ENCODE measurements at regions not wholly inside any gene's neighbourhood (a gene's known extent, or its start where the extent isn't known, plus 50 kb on each side); places are given as distances from the start of the nearest gene placed in this dataset.
"Not testable (repeated sequence)": the region's sequence is repeated elsewhere in the genome, so short reads cannot be mapped to it uniquely, and the experiment has no call there.

- peak; percentile 48 for DNase-seq (ENCODE audit: low spot score)
Observed at GRCh38 chr4:111268769-111269414, 646.0 kb upstream of the PITX2 start.

DNA sequence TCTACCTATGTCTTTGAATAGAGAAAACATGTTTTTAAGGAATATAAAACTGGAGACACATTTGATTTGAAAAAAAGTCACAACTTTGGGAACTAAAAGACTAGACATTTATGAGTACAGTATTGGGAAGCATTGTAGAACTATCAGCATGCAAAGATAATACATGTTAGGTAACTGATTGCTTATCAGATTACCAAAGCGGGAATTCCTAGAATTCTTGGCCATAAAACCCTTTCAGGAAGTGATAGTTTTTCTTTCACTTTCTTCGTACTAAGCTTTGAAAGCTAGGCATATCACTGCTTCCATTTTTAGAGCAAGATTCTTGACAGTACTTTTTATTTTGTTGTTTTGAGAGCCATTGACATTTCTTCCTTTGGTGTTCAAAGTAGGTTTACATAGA is 646.6 kb upstream of the PITX2 start:
- no peak for DNase-seq (ENCODE audit: low spot score)

DNA sequence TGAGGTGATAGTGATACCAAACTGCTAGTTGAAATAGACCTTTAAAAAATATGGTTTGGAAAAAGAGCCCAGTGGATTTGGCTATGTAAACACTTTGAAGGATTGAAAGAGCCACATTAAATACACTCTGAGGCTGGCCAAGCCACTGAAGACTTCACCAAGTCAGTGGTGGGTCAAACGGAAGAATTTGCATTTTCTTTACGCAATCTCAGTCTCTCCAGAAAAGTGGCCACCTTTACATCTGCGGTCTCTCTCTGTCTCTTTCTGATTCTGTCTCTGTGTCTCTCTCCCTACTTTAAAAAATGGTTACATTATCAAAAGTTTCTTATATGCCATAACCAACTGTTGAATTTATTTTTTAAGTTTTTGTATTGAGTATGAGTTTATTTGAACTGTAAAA is 651.2 kb upstream of the PITX2 start:
- DNase-seq (ENCODE audit: low spot score), result no peak

DNA sequence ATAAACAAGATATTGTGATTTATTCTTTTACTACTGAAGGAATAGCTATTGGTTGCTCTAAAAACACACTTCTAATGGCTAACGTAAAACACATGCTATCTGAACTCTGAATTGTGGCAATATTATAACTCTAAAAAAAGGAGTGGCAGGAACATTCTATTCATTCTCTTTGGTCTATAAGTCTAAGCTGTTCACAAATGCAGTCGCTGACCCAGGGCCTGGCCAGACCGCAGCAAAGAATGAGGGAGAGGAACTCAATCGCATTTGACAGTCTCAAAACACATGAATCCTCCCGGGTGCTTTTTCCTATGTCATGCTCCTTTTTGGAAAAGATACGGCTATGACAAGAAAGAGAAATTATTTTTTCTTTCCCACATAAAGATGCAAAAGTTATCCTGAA is 651.6 kb upstream of the PITX2 start:
- peak; percentile 28 for DNase-seq (ENCODE audit: low spot score)

- DNase-seq (ENCODE audit: low spot score), result no peak
Observed at GRCh38 chr4:111281219-111281618, 658.3 kb upstream of the PITX2 start.

GRCh38 chr4:111282035-111282434 is 659.2 kb upstream of the PITX2 start:
- DNase-seq (ENCODE audit: low spot score), result no peak

GRCh38 chr4:111283066-111283677 is 660.3 kb upstream of the PITX2 start:
- peak; percentile 60 for DNase-seq (ENCODE audit: low spot score)

DNA sequence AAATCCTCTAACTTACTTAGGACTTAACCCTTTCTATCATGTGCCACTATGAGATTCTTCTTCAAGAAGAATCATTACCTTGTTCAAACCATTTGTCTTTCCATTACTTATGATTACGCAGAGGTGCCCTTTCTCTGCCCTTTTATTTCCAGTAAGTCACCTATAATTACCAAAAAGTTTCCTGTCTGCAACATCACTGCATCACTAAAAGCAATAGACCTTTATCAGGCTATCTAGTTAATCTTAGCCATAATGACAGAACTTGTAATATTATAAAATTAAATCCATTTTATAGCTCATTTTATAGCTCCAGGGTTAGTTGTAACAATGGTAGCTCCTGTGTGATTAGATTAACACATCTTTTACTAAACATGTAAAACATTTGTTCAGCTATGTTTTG is 673.6 kb upstream of the PITX2 start:
- no peak for DNase-seq (ENCODE audit: low spot score)

- no peak for DNase-seq (ENCODE audit: low spot score)
Observed at GRCh38 chr4:111303806-111304205, 680.9 kb upstream of the PITX2 start.

DNA sequence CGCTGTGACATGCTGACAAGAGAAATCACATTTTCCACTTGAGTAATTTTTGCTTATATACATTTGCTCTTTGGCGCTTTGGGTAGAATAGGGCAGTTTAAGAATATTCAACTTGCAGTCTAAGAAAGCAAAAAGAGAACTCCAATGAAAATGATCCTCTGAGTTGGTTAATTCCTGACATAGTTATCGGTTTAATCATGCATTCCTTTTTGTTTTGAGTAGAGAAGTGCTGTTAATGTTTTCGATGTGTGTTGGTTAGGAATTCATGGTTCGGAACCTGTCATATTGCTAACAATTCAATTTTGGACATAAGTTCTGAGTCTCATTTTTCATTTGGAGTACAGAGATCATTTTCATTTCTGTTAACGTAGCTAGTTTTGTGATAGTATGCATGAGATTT is 700.6 kb upstream of the PITX2 start:
- DNase-seq (ENCODE audit: low spot score), result peak; percentile 70

DNA sequence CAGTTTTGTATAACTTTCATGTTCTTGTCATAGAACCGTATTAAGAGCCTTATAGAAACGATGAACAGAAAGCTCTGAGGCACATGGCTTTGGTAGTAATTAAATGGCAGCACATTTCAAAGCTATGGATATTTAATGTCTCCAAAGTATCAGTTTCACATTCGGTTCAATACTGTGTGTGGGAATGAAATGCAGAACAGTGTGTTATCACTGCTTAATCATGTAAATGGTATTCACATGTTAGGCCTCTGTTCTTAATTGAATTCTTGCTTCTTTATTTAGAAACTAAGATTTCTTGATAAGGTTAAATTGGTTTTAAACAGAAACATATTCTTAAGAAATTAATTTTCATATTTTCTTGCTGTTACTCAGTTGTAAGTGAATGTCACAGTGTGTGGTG is 701.0 kb upstream of the PITX2 start:
- peak; percentile 35 for DNase-seq (ENCODE audit: low spot score)

GRCh38 chr4:111326450-111326849 is 703.6 kb upstream of the PITX2 start:
- DNase-seq (ENCODE audit: low spot score), result no peak

DNA sequence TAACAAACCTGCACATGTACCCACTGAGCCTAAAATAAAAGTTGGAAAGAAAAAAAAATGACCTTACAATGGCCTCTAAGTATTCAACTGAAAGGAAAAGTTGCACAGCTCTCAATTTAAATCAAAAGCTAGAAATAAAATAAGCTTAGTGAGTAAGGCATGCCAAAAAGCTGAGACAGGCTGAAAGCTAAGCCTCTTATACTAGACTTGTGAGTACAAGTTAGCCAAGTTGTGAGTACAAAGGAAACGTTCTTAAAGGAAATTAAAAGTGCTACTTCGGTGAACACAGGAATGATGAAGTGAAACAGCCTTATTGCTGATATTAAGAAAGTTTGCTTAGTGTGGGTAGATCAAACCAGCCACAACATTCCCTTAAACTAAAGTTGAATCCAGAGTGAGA is 707.9 kb upstream of the PITX2 start:
- DNase-seq (ENCODE audit: low spot score), result peak; percentile 6

GRCh38 chr4:111334361-111334760 is 711.5 kb upstream of the PITX2 start:
- peak; percentile 6 for DNase-seq (ENCODE audit: low spot score)

GRCh38 chr4:111337186-111337876 is 714.5 kb upstream of the PITX2 start:
- not testable (repeated sequence) for DNase-seq (ENCODE audit: low spot score)

DNA sequence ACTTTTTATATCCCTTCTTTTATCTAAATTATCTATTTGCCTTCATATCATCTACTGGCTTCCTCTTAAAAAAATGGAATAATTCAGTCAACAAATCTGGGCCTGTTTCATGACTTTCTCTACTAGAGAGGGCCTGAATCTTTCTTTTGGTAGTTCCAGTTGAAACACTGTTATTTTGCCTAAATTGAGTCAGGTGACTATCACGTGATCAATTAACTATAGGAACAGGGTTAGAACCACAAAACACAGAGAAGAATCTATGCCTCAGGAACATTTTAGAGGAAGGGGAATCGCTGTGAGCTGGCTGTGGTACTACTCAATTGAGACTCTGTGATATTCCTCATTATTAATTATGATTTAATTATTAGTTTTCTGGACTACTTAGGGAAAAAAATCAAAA is 736.7 kb upstream of the PITX2 start:
- DNase-seq (ENCODE audit: low spot score), result no peak

GRCh38 chr4:111360906-111361305 is 738.0 kb upstream of the PITX2 start:
- no peak for DNase-seq (ENCODE audit: low spot score)

GRCh38 chr4:111362941-111363361 is 740.1 kb upstream of the PITX2 start:
- DNase-seq (ENCODE audit: low spot score), result peak; percentile 60

DNA sequence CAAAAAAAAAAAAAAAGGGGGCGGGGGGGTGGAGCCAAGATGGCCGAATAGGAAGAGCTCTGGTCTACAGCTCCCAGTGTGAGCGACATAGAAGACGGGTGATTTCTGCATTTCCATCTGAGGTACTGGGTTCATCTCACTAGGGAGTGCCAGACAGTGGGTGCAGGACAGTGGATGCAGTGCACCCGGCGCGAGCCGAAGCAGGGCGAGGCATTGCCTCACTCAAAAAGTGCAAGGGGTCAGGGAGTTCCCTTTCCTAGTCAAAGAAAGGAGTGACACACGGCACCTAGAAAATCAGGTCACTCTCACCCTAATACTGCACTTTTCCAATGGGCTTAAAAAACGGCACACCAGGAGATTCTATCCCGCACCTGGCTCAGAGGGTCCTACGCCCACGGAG is 755.0 kb upstream of the PITX2 start:
- DNase-seq (ENCODE audit: low spot score), result not testable (repeated sequence)

DNA sequence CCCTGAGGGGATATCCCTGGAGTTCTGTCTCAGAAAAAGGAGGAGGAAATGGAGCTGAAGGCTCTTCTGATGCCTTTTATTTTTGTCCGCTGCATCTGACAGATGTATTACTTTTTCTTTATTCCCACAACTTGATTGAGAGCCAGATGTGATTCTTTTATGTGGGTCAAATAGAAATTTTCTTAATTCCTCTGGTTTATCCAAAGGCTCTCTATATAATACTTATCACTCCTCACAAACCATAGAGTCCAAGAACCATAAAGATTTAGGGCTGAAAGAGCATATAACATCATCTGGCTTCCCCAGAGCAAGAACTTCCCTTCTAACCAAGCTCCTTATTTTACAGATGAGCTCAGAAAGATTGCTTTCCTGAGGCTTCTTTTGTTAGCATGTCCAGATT is 756.7 kb upstream of the FAM241A start:
- no peak for DNase-seq (ENCODE audit: low spot score)

GRCh38 chr4:111391829-111392228 is 753.4 kb upstream of the FAM241A start:
- DNase-seq (ENCODE audit: low spot score), result no peak

GRCh38 chr4:111393781-111394180 is 751.5 kb upstream of the FAM241A start:
- DNase-seq (ENCODE audit: low spot score), result no peak

- DNase-seq (ENCODE audit: low spot score), result peak; percentile 27
Observed at GRCh38 chr4:111398906-111399330, 746.3 kb upstream of the FAM241A start.

All from GM03348 (cell line).